Testis (tissue), 2 donors: ENCODE measurements at regions not wholly inside any gene's neighbourhood (a gene's known extent, or its start where the extent isn't known, plus 50 kb on each side); places are given as distances from the start of the nearest gene placed in this dataset.

Experiments
- DNase-seq: peaks from one replicate; pipeline ENCODE4 v3.0.0-alpha.2; 2019
- H3K27ac ChIP-seq, 2 donors: fragments of 200-600 bp; sonication (generic); one replicate each; pipeline ENCODE4 v1.5.1; 2019
- H3K27me3 ChIP-seq: fragments of 200-600 bp; sonication (generic); one replicate; pipeline ENCODE4 v1.5.1; 2019
- H3K36me3 ChIP-seq: fragments of 200-600 bp; sonication (generic); one replicate; pipeline ENCODE4 v1.5.1; 2017; ENCODE audit warnings: low read depth; ENCODE audit errors: missing control alignments
- H3K4me1 ChIP-seq: fragments of 200-600 bp; sonication (generic); one replicate; pipeline ENCODE4 v1.5.1; 2019
- H3K4me3 ChIP-seq, 2 donors: fragments of 200-600 bp; sonication (generic); one replicate each; pipeline ENCODE4 v1.5.1; 2017 to 2019
- H3K9me3 ChIP-seq: fragments of 200-600 bp; sonication (generic); one replicate; pipeline ENCODE4 v1.5.1; 2017
- POLR2A ChIP-seq: fragments of 450-650 bp; IDR thresholded peaks from one replicate; pipeline ENCODE4 v1.6.1; 2017; ENCODE audit warnings: antibody characterized with exemption, mild to moderate bottlenecking, moderate library complexity
- WGBS, 2 donors: methylation state at CpG; one replicate each; pipeline ENCODE4 v1.1.5; 2018; 5-methylcytosine and 5-hydroxymethylcytosine counted together
- intact Hi-C: fragments of 100-400 bp; cut with DNase I; formaldehyde crosslinking; loops from one replicate; pipeline ENCODE4 v1.15.1; 2023; ENCODE audit warnings: low total_unique reads
- TF ChIP-seq, protein P1 (sequence below), 3 experiments: fragments of 450-650 bp in 2 of 3; fragments of 200-600 bp in 1 of 3; sonication (generic) in 1 of 3; IDR thresholded peaks; one replicate each; pipeline ENCODE4 v1.5.1; 2016 to 2019; ENCODE audit warnings: antibody characterized with exemption in 3 of 3, mild to moderate bottlenecking in 2 of 3, moderate library complexity in 1 of 3

DNA sequence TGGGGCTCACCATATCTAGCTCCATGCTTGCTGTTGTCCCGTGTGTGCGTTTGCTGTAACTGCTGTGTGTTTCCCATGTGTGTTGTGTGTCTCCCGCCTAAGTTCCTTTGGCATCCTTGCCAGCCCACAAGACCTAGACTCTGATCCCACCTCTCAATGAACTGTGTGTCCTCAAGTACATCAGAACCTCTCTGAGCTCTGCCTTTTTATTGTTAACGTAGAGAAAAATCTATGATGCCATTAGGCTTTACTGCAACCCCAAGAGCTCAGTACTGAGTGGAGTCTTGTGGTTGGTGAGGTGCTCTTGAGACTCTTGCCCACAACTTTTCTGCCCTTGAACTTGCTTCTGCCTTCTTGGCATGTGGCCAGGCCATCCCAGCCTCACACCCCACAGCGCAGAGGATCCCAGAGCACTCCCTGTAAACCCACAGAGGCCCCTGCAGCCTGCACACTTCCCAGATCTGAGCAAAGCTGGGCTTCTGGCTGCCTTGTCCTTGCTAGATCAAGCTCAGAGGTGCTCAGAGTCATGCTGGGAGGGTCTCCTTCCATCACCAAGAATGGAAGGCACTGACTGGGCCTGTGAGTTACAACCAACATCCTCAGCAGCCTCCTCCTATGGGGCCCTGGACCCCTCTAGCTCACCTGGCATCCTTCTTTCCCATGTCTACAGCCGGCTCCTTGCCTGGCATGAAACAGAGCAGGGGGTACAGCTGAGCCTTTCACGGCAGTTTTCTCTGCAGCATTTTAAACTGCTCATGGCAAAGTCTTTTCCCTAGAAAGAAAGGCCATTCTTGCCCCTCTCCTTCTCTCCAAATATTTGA lies 643.4 kb downstream of the ACTR3B start:
- TF ChIP-seq, protein P1, sequence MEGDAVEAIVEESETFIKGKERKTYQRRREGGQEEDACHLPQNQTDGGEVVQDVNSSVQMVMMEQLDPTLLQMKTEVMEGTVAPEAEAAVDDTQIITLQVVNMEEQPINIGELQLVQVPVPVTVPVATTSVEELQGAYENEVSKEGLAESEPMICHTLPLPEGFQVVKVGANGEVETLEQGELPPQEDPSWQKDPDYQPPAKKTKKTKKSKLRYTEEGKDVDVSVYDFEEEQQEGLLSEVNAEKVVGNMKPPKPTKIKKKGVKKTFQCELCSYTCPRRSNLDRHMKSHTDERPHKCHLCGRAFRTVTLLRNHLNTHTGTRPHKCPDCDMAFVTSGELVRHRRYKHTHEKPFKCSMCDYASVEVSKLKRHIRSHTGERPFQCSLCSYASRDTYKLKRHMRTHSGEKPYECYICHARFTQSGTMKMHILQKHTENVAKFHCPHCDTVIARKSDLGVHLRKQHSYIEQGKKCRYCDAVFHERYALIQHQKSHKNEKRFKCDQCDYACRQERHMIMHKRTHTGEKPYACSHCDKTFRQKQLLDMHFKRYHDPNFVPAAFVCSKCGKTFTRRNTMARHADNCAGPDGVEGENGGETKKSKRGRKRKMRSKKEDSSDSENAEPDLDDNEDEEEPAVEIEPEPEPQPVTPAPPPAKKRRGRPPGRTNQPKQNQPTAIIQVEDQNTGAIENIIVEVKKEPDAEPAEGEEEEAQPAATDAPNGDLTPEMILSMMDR (IDR thresholded peaks at IDR 0.05), result no peak
- TF ChIP-seq POLR2A, result no peak
- Histone ChIP-seq H3K27ac (no peak overlapping the region), H3K27me3 (no peaks in the 10 kb centered on the region), H3K4me1 (no peaks in the 10 kb centered on the region), H3K36me3 (no peaks in the 10 kb centered on the region), H3K4me3 (no peak overlapping the region), H3K9me3 (no peaks in the 10 kb centered on the region)
- intact Hi-C loops, result no loop called here
- 88 to 92% methylated on average over 7 of the region's 7 CpGs for WGBS, 2 donors
- no peak for DNase-seq

DNA sequence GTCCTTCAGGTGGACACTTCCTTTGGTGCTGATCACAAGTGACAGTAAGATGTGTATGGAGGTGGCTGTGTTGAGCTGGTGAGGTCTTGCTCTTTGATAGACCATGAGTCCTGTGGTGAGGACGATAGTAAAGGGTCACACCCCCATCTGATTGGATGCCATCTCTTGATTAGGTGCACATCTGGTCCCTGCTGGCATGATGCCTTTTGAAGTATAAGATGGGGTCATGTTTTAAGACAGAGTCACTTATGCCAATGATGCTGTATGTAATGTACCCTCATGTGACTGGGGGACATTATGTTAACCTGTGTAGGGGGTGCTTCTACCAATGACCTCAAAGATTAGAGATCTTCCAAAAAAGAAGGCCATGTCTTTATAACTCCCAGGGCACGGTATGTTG lies 644.6 kb downstream of the ACTR3B start:
- Histone ChIP-seq H3K36me3 (no peaks in the 10 kb centered on the region), H3K27ac (no peak overlapping the region), H3K4me1 (no peaks in the 10 kb centered on the region), H3K9me3 (no peaks in the 10 kb centered on the region), H3K27me3 (no peaks in the 10 kb centered on the region), H3K4me3 (no peak overlapping the region)
- WGBS, 2 donors, result 91 to 94% methylated on average over 2 of the region's 2 CpGs
- no peak for TF ChIP-seq POLR2A
- TF ChIP-seq, protein P1 (IDR thresholded peaks at IDR 0.05), result no peak
- intact Hi-C loops, result no loop called here
- DNase-seq, result no peak

DNA sequence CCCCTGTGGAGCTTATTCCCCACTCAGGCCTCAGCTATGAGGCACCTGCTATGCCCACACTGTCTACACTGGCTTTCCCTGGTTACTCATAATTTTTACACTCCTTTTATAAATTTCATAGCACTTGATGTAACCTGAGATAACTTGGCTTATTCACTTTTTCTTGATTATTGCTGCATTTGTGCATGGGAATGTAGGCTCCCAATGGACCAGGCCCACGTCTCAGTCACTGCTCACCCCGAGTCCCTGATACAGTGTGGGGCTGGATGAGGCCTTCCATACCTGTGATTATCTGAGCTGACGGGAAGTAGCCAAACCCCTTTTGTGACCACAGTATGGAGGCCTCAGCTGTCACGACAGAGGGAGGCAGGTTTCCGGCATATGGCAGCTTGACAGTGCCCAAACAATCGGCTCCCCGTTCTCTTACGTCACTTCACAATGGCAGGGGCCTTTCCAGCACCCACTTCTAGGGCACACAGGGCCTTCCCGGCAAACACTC lies 645.3 kb downstream of the ACTR3B start:
- DNase-seq, result no peak
- Histone ChIP-seq H3K9me3 (no peaks in the 10 kb centered on the region), H3K27me3 (no peaks in the 10 kb centered on the region), H3K27ac (no peak overlapping the region), H3K4me1 (no peaks in the 10 kb centered on the region), H3K36me3 (no peaks in the 10 kb centered on the region), H3K4me3 (no peak overlapping the region)
- 93 to 100% methylated on average over 6 to 9 of the region's 9 CpGs for WGBS, 2 donors
- intact Hi-C loops, result no loop called here
- TF ChIP-seq POLR2A, result no peak
- TF ChIP-seq, protein P1 (IDR thresholded peaks at IDR 0.05), result no peak

DNA sequence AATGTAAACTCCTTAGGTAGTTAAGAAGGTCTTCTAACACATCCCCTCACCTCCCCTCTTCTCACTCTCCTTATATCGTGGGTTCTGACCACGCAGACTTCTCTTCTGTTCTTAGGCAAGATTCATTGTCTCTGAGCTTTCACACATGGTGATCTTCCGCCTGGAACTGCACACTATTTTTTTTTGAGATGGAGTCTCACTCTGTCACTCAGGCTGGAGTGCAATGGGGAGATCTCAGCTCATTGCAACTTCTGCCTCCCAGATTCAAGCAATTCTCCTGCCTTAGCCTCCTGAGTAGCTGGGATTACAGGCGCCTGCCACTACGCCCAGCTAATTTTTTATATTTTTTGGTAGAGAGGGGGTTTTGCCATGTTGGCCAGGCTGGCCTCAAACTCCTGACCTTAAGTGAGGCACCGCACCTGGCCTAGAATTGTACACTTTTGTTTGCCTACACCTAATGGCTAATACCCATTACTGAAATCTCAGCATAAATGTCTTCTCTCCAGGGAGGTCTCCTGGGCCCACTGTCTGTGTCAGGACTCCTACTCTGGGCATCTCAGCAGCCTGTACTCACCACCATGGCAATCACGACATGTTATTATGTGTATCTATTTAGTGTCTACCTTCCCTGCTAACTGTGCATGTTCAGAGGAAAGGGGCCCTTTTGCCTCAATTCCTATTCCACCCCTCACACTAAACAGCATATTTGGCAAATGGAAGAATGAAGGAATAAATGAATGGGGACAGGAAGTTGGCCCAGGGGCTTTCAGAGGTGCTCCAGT lies 646.3 kb upstream of the DPP6 start:
- WGBS, 2 donors, result 75 to 85% methylated on average over 7 of the region's 7 CpGs
- intact Hi-C loops, result no loop called here
- TF ChIP-seq POLR2A, result no peak
- TF ChIP-seq, protein P1 (IDR thresholded peaks at IDR 0.05), result no peak
- Histone ChIP-seq H3K4me3 (no peak overlapping the region), H3K4me1 (no peaks in the 10 kb centered on the region), H3K36me3 (no peaks in the 10 kb centered on the region), H3K27ac (no peak overlapping the region), H3K9me3 (no peaks in the 10 kb centered on the region), H3K27me3 (no peaks in the 10 kb centered on the region)
- no peak for DNase-seq
